GM20000 (cell line): ENCODE measurements at regions not wholly inside any gene's neighbourhood (a gene's known extent, or its start where the extent isn't known, plus 50 kb on each side); places are given as distances from the start of the nearest gene placed in this dataset.

Source experiments
- DNase-seq: peaks from one replicate; pipeline ENCODE4 v3.0.0; 2012; ENCODE audit warnings: low spot score
- CTCF ChIP-seq: IDR thresholded peaks from 2 replicates; pipeline ENCODE4 v1.5.1; 2012; ENCODE audit warnings: mild to moderate bottlenecking, control low read depth; ENCODE audit errors: extremely low read depth, missing control alignments

DNA sequence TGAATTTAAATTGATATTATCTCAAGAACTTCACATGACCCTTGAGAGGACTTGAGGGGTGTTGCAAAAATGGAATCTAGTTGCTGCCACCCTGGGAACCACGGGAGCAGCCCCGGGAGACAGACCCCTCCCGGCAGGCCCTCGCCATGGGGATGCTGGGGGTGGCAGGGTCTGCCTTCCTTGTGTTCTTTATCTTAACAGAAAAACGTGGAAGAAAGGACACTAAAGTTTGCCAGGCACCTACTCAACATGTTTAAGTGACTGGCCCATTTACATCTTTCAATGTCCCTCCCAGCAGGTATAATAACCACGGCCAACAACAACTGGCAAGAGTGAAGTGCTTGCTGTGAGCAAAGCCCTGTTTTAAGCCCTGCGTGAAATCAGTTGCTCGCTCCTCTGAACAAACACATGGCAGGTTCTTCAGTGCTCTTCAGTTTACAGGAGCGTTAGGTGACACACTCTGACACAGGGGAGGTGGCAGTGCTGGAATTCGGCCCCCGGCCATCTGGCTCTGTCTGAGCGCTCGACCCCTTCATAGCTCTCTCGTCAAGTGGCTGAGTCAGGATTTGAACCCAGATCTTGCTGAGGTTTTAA is 112.5 kb downstream of the ASB7 start:
- no peak for DNase-seq
- TF ChIP-seq CTCF = no peak

DNA sequence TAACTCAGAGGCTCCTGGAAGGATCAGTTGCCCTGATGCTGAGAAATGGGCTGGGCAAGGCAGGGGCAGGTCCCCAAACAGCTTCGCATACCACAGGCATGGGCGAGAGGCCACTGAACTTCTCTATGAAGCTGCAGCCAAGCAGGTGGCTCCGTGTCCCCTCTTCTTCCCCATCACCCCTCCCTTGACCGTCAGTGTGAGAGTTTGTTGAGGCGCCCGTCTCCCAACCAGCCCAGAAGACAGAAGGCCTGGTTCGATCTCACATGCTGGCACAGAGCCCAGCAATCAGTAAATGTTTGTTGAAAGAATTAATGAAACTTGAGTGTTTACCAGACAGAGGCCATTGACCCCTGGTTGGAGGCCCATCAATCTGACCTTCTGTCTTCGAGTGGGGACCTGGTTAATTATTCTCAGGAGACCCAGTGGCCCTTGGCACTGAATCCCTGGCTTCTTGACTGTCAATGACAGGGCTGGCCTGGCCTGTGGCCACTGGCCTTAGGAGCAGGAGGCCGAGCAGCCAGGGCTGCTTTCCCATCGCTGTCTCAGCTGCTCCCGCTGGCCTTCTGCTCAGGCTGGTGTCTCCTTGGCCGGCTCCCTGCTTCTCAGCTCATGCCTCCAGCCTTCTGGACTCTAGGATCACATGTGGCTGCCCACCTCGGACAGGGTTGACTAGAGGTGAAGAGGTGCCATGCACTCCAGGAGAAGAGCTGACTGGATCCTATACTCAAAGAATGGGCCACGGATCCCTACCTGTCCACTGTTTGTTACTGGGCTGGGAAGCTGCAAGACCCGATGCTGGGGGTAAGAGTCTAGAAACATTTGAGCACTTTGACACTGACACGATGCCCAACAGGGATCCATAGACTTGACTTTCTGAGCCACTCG is 113.4 kb downstream of the ASB7 start:
- TF ChIP-seq CTCF = no peak
- DNase-seq = no peak

GRCh38 chr15:100716456-100717085 is 114.2 kb downstream of the ASB7 start:
- no peak for TF ChIP-seq CTCF
- DNase-seq = no peak

GRCh38 chr15:100717596-100717995 is 115.2 kb downstream of the ASB7 start:
- no peak for TF ChIP-seq CTCF
- no peak for DNase-seq

GRCh38 chr15:100718075-100718980 is 115.9 kb downstream of the ASB7 start:
- DNase-seq = no peak
- no peak for TF ChIP-seq CTCF

- DNase-seq = no peak
Measured at GRCh38 chr15:100720406-100720967, 118.1 kb downstream of the ASB7 start.

More at GRCh38 chr15:100720406-100720967, 118.1 kb downstream of the ASB7 start:
- TF ChIP-seq CTCF = no peak
